ENCODE measurements at regions not wholly inside any gene's neighbourhood (a gene's known extent, or its start where the extent isn't known, plus 50 kb on each side); places are given as distances from the start of the nearest gene placed in this dataset.

DNA sequence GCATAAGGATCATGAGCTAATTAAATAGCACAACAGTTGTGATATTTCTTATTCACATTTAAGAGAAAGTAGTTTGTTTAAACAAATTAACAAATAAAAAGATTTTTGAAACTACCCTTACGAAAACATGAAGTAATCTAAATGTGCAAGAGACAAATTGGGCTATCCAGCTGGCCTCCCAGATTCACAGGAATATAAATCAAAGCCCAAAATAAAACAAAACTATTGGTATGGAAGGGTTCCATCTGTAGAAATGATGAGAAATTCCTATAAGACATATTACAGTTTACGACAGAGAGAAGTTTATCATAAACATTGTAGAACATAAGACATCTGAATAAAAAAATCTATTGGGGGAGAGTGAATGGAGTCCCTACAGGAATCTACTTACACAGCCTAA, 1125.1 kb downstream of the TDRD15 start:
- TF ChIP-seq NR3C1 (IDR thresholded peaks at IDR 0.05) (no peak), KDM5A (IDR thresholded peaks at IDR 0.05) (no peak), POLR2A (IDR thresholded peaks at IDR 0.05; ENCODE audit: low read length) (no peak), CEBPB (IDR thresholded peaks at IDR 0.05) (no peak), FOSB (CRISPR knock-in tag; IDR thresholded peaks at IDR 0.05) (no peak), GATA3 (IDR thresholded peaks at IDR 0.05; ENCODE audit: borderline replicate concordance) (no peak), CHD2 (IDR thresholded peaks at IDR 0.05; ENCODE audit: low read length, partially characterized antibody) (no peak)
- TF ChIP-seq, protein P1, sequence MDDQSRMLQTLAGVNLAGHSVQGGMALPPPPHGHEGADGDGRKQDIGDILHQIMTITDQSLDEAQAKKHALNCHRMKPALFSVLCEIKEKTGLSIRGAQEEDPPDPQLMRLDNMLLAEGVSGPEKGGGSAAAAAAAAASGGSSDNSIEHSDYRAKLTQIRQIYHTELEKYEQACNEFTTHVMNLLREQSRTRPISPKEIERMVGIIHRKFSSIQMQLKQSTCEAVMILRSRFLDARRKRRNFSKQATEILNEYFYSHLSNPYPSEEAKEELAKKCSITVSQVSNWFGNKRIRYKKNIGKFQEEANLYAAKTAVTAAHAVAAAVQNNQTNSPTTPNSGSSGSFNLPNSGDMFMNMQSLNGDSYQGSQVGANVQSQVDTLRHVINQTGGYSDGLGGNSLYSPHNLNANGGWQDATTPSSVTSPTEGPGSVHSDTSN (IDR thresholded peaks at IDR 0.05), result no peak
- TF ChIP-seq, protein P2, sequence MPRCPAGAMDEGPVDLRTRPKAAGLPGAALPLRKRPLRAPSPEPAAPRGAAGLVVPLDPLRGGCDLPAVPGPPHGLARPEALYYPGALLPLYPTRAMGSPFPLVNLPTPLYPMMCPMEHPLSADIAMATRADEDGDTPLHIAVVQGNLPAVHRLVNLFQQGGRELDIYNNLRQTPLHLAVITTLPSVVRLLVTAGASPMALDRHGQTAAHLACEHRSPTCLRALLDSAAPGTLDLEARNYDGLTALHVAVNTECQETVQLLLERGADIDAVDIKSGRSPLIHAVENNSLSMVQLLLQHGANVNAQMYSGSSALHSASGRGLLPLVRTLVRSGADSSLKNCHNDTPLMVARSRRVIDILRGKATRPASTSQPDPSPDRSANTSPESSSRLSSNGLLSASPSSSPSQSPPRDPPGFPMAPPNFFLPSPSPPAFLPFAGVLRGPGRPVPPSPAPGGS (IDR thresholded peaks at IDR 0.05), result no peak
- TF ChIP-seq, protein P3, sequence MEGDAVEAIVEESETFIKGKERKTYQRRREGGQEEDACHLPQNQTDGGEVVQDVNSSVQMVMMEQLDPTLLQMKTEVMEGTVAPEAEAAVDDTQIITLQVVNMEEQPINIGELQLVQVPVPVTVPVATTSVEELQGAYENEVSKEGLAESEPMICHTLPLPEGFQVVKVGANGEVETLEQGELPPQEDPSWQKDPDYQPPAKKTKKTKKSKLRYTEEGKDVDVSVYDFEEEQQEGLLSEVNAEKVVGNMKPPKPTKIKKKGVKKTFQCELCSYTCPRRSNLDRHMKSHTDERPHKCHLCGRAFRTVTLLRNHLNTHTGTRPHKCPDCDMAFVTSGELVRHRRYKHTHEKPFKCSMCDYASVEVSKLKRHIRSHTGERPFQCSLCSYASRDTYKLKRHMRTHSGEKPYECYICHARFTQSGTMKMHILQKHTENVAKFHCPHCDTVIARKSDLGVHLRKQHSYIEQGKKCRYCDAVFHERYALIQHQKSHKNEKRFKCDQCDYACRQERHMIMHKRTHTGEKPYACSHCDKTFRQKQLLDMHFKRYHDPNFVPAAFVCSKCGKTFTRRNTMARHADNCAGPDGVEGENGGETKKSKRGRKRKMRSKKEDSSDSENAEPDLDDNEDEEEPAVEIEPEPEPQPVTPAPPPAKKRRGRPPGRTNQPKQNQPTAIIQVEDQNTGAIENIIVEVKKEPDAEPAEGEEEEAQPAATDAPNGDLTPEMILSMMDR (IDR thresholded peaks at IDR 0.05), result no peak
